ENCODE measurements at regions not wholly inside any gene's neighbourhood (a gene's known extent, or its start where the extent isn't known, plus 50 kb on each side); places are given as distances from the start of the nearest gene placed in this dataset.

GRCh38 chr21:38921511-38922251 is 116.0 kb downstream of the ETS2 start:
- Mint-ChIP-seq H3K4me1 (ENCODE audit: low read depth in 2 of 2) (no peaks in the 10 kb centered on the region), H3K27ac (no peak overlapping the region), H3K4me3 (no peak overlapping the region), H3K27me3 (peaks cover 17 to 27% of the 10 kb centered on the region in 2 donors), H3K36me3 (no peaks in the 10 kb centered on the region), H3K9me3 (no peaks in the 10 kb centered on the region)
- DNase-seq (ENCODE audit: low spot score) = no peak
- no peak for ATAC-seq

GRCh38 chr21:38920631-38921398 is 115.1 kb downstream of the ETS2 start:
- H3K4me3 Mint-ChIP-seq = no peak overlapping the region
- no peaks in the 10 kb centered on the region for H3K9me3 Mint-ChIP-seq
- DNase-seq (ENCODE audit: low spot score) = no peak
- ATAC-seq = no peak
- no peak overlapping the region for H3K27ac Mint-ChIP-seq
- H3K27me3 Mint-ChIP-seq = peaks cover 19 to 34% of the 10 kb centered on the region in 2 donors
- H3K4me1 Mint-ChIP-seq (ENCODE audit: low read depth in 2 of 2) = no peaks in the 10 kb centered on the region
- H3K36me3 Mint-ChIP-seq = no peaks in the 10 kb centered on the region

- Mint-ChIP-seq H3K4me1 (ENCODE audit: low read depth in 2 of 2) (no peaks in the 10 kb centered on the region), H3K36me3 (no peaks in the 10 kb centered on the region), H3K27ac (no peak overlapping the region), H3K4me3 (no peak overlapping the region), H3K27me3 (peaks cover 14 to 34% of the 10 kb centered on the region in 2 donors), H3K9me3 (no peaks in the 10 kb centered on the region)
- no peak for DNase-seq (ENCODE audit: low spot score)
- ATAC-seq = no peak
Observed at GRCh38 chr21:38918607-38919346, 113.0 kb downstream of the ETS2 start.

- Mint-ChIP-seq H3K4me1 (ENCODE audit: low read depth in 2 of 2) (no peaks in the 10 kb centered on the region), H3K9me3 (no peaks in the 10 kb centered on the region), H3K36me3 (no peaks in the 10 kb centered on the region), H3K27ac (no peak overlapping the region), H3K27me3 (peaks cover 14 to 28% of the 10 kb centered on the region in 2 donors), H3K4me3 (no peak overlapping the region)
- no peak for DNase-seq (ENCODE audit: low spot score)
- no peak for ATAC-seq
Observed at GRCh38 chr21:38917043-38917774, 111.5 kb downstream of the ETS2 start.

- peaks cover 15 to 22% of the 10 kb centered on the region in 2 donors for H3K27me3 Mint-ChIP-seq
- H3K4me3 Mint-ChIP-seq = no peak overlapping the region
- no peak overlapping the region for H3K27ac Mint-ChIP-seq
- H3K9me3 Mint-ChIP-seq = no peaks in the 10 kb centered on the region
- no peaks in the 10 kb centered on the region for H3K36me3 Mint-ChIP-seq
- ATAC-seq = no peak
- no peaks in the 10 kb centered on the region for H3K4me1 Mint-ChIP-seq (ENCODE audit: low read depth in 2 of 2)
- DNase-seq (ENCODE audit: low spot score) = no peak
Observed at GRCh38 chr21:38916214-38916964, 110.7 kb downstream of the ETS2 start.

GRCh38 chr21:38915546-38915945 is 109.8 kb downstream of the ETS2 start:
- Mint-ChIP-seq H3K4me1 (ENCODE audit: low read depth in 2 of 2) (no peaks in the 10 kb centered on the region), H3K27ac (no peak overlapping the region), H3K36me3 (no peaks in the 10 kb centered on the region), H3K9me3 (no peaks in the 10 kb centered on the region), H3K4me3 (no peak overlapping the region), H3K27me3 (peaks cover 16 to 22% of the 10 kb centered on the region in 2 donors)
- DNase-seq (ENCODE audit: low spot score) = no peak
- ATAC-seq = no peak

- no peak for ATAC-seq
- H3K4me3 Mint-ChIP-seq = no peak overlapping the region
- peaks cover 15 to 19% of the 10 kb centered on the region in 2 donors for H3K27me3 Mint-ChIP-seq
- no peaks in the 10 kb centered on the region for H3K4me1 Mint-ChIP-seq (ENCODE audit: low read depth in 2 of 2)
- H3K9me3 Mint-ChIP-seq = no peaks in the 10 kb centered on the region
- no peak overlapping the region for H3K27ac Mint-ChIP-seq
- no peaks in the 10 kb centered on the region for H3K36me3 Mint-ChIP-seq
- no peak for DNase-seq (ENCODE audit: low spot score)
Observed at GRCh38 chr21:38914528-38915293, 109.0 kb downstream of the ETS2 start.

- DNase-seq (ENCODE audit: low spot score) = no peak
- H3K4me3 Mint-ChIP-seq = no peak overlapping the region
- no peaks in the 10 kb centered on the region for H3K36me3 Mint-ChIP-seq
- H3K27me3 Mint-ChIP-seq = peaks cover 9 to 12% of the 10 kb centered on the region in 2 donors
- ATAC-seq = no peak
- no peaks in the 10 kb centered on the region for H3K4me1 Mint-ChIP-seq (ENCODE audit: low read depth in 2 of 2)
- H3K9me3 Mint-ChIP-seq = no peaks in the 10 kb centered on the region
- H3K27ac Mint-ChIP-seq = no peak overlapping the region
Observed at GRCh38 chr21:38913893-38914527, 108.3 kb downstream of the ETS2 start.

- H3K27me3 Mint-ChIP-seq = peaks cover 10 to 12% of the 10 kb centered on the region in 2 donors
- H3K4me3 Mint-ChIP-seq = no peak overlapping the region
- DNase-seq (ENCODE audit: low spot score) (no peak), ATAC-seq (peak in 1 of 2 donors; percentile 21)
- no peaks in the 10 kb centered on the region for H3K4me1 Mint-ChIP-seq (ENCODE audit: low read depth in 2 of 2)
- H3K9me3 Mint-ChIP-seq = no peaks in the 10 kb centered on the region
- H3K36me3 Mint-ChIP-seq = no peaks in the 10 kb centered on the region
- H3K27ac Mint-ChIP-seq = no peak overlapping the region
Observed at GRCh38 chr21:38913120-38913892, 107.6 kb downstream of the ETS2 start.

GRCh38 chr21:38912789-38913119 is 107.0 kb downstream of the ETS2 start:
- no peaks in the 10 kb centered on the region for H3K4me1 Mint-ChIP-seq (ENCODE audit: low read depth in 2 of 2)
- H3K4me3 Mint-ChIP-seq = no peak overlapping the region
- ATAC-seq = peak in 1 of 2 donors; percentile 21

GRCh38 chr21:38912102-38912629 is 106.4 kb downstream of the ETS2 start:
- no peak overlapping the region for H3K4me3 Mint-ChIP-seq
- H3K4me1 Mint-ChIP-seq (ENCODE audit: low read depth in 2 of 2) = no peaks in the 10 kb centered on the region
- no peak for ATAC-seq
- H3K27me3 Mint-ChIP-seq = peaks cover 10 to 11% of the 10 kb centered on the region in 2 donors
- no peak for DNase-seq (ENCODE audit: low spot score)
- no peaks in the 10 kb centered on the region for H3K9me3 Mint-ChIP-seq
- no peaks in the 10 kb centered on the region for H3K36me3 Mint-ChIP-seq
- no peak overlapping the region for H3K27ac Mint-ChIP-seq

More at GRCh38 chr21:38912789-38913119, 107.0 kb downstream of the ETS2 start:
- H3K27me3 Mint-ChIP-seq = peaks cover 12 to 14% of the 10 kb centered on the region in 2 donors
- no peaks in the 10 kb centered on the region for H3K9me3 Mint-ChIP-seq
- no peak for DNase-seq (ENCODE audit: low spot score)
- no peaks in the 10 kb centered on the region for H3K36me3 Mint-ChIP-seq
- no peak overlapping the region for H3K27ac Mint-ChIP-seq

All from natural killer cell treated with Interleukin-12 subunit alpha and Interleukin-12 subunit beta and Interleukin-15 and Interleukin-18, amount 100 ng/mL, for 72 hours (primary cell).